GM12878 (cell line): ENCODE measurements at regions not wholly inside any gene's neighbourhood (a gene's known extent, or its start where the extent isn't known, plus 50 kb on each side); places are given as distances from the start of the nearest gene placed in this dataset.

Source experiments
- ATAC-seq: fragments of 200-7000 bp; cut with Tn5 transposase; 3 replicates; pipeline ENCODE4 v1.9.1; 2020; ENCODE audit warnings: mild to moderate bottlenecking, moderate library complexity
- BruUV-seq: library from RNA; stranded (reverse); fragments of 400-500 nt; replicated peaks from 2 replicates; lab custom pipeline; 2021; lab: Mats Ljungman, UMichigan
- CTCF ChIA-PET: fragments of 300-600 bp; sonication (Branson Sonifier 250); formaldehyde crosslinking; extraction: SDS; loops from one replicate; lab custom pipeline; 2021; ENCODE audit warnings: inconsistent platforms; lab: Yijun Ruan, JAX
- POLR2A ChIA-PET: fragments of 350-600 bp; formaldehyde crosslinking; extraction: SDS; loops from one replicate; lab custom pipeline; 2021; ENCODE audit warnings: inconsistent platforms; lab: Charles Lee
- RAD21 ChIA-PET: fragments of 300-600 bp; sonication (Branson Sonifier 250); formaldehyde crosslinking; loops from one replicate; lab custom pipeline; 2023; ENCODE audit warnings: antibody characterized with exemption; ENCODE audit not compliant: unreplicated experiment; lab: Charles Lee
- SMC1A ChIA-PET: fragments of 300-600 bp; sonication (Branson Sonifier 250); formaldehyde crosslinking; loops from one replicate; lab custom pipeline; 2023; ENCODE audit not compliant: unreplicated experiment, uncharacterized antibody; lab: Charles Lee
- DNase-seq: peaks from one replicate; pipeline ENCODE4 v3.0.0-alpha.2; 2011; ENCODE audit warnings: low read depth, low spot score
- FAIRE-seq: peaks from 3 replicates; lab custom pipeline; 2011; peaks lifted over from hg19 to GRCh38; lab: Jason Lieb, UNC
- H2AFZ ChIP-seq: 2 replicates; pipeline ENCODE4 v1.6.0; 2011; ENCODE audit warnings: low read depth, low read length, control low read depth; ENCODE audit not compliant: control insufficient read depth
- H3K27ac ChIP-seq: 2 replicates; pipeline ENCODE4 v1.5.1; 2011; ENCODE audit warnings: control low read depth; ENCODE audit not compliant: control insufficient read depth, insufficient read depth
- H3K27me3 ChIP-seq, 2 experiments: replicated peaks in 1 of 2; 2 replicates each; pipeline versions ENCODE4 v1.6.0 to v1.6.1; 2011; ENCODE audit warnings: low read length in 1 of 2; ENCODE audit not compliant: control insufficient read depth in 2 of 2, insufficient read depth in 2 of 2
- H3K36me3 ChIP-seq, 2 experiments: 2 replicates each; pipeline ENCODE4 v1.5.1; 2011; ENCODE audit warnings: low read length in 1 of 2; ENCODE audit not compliant: control insufficient read depth in 2 of 2, insufficient read depth in 2 of 2
- H3K4me1 ChIP-seq: 2 replicates; pipeline ENCODE4 v1.6.1; 2011; ENCODE audit warnings: mild to moderate bottlenecking, low read length, moderate library complexity, mixed read lengths; ENCODE audit not compliant: control insufficient read depth, insufficient read depth
- H3K4me2 ChIP-seq: 2 replicates; pipeline ENCODE4 v1.6.0; 2011; ENCODE audit warnings: control low read depth; ENCODE audit not compliant: control insufficient read depth, insufficient read depth
- H3K4me3 ChIP-seq: fragments of 200-600 bp; sonication (generic); 2 replicates; pipeline ENCODE4 v1.5.1; 2016
- H3K79me2 ChIP-seq: 2 replicates; pipeline ENCODE4 v1.6.0; 2011; ENCODE audit warnings: low read length; ENCODE audit not compliant: control insufficient read depth, insufficient read depth
- H3K9ac ChIP-seq: 2 replicates; pipeline ENCODE4 v1.8.0; 2011; ENCODE audit warnings: low read length, control low read depth, mixed read lengths; ENCODE audit not compliant: control insufficient read depth, insufficient read depth
- H3K9me3 ChIP-seq: replicated peaks from 3 replicates; pipeline ENCODE4 v1.5.1; 2011; ENCODE audit warnings: mild to moderate bottlenecking, low read length; ENCODE audit not compliant: control insufficient read depth, insufficient read depth
- H4K20me1 ChIP-seq: 2 replicates; pipeline ENCODE4 v1.6.0; 2011; ENCODE audit not compliant: control insufficient read depth, insufficient read depth
- BRCA1 ChIP-seq: IDR thresholded peaks from 2 replicates; pipeline ENCODE4 v1.6.1; 2011; ENCODE audit warnings: low read depth, low read length, improper control_type of control experiment
- CHD4 ChIP-seq: fragments of 200-600 bp; sonication (generic); IDR thresholded peaks from 2 replicates; pipeline ENCODE4 v1.6.1; 2016; ENCODE audit warnings: mild to moderate bottlenecking
- MEF2B ChIP-seq: fragments of 450-650 bp; IDR thresholded peaks from 2 replicates; pipeline ENCODE4 v1.6.1; 2018; ENCODE audit warnings: mild to moderate bottlenecking, moderate library complexity; ENCODE audit not compliant: partially characterized antibody, poor library complexity, severe bottlenecking
- NBN ChIP-seq: fragments of 450-650 bp; IDR thresholded peaks from 2 replicates; pipeline ENCODE4 v1.6.1; 2016
- POU2F2 ChIP-seq: IDR thresholded peaks from 3 replicates; pipeline ENCODE4 v1.6.1; 2011; ENCODE audit warnings: low read depth, mild to moderate bottlenecking, low read length, borderline replicate concordance
- ZNF274 ChIP-seq: IDR thresholded peaks from one replicate; pipeline ENCODE4 v1.8.0; 2011; ENCODE audit not compliant: insufficient read length, insufficient read depth
- WGBS: methylation state at CpG from one replicate; pipeline ENCODE4 v1.1.6; 2016; ENCODE audit warnings: low lambda C conversion rate; ENCODE audit not compliant: insufficient replicate concordance, insufficient coverage; ENCODE audit errors: missing lambda C conversion rate; 5-methylcytosine and 5-hydroxymethylcytosine counted together
- in situ Hi-C: fragments of 300-500 bp; cut with MboI; formaldehyde crosslinking; loops from 9 replicates; pipeline ENCODE4 v1.14.3; 2018; ENCODE audit warnings: mixed read lengths
- intact Hi-C: fragments of 100-400 bp; cut with micrococcal nuclease; formaldehyde crosslinking; loops from one replicate; pipeline ENCODE4 v1.14.2; 2022; ENCODE audit not compliant: unreplicated experiment

- Histone ChIP-seq H3K27ac (no peak overlapping the region), H3K36me3 (no peaks in the 10 kb centered on the region), H3K79me2 (no peaks in the 10 kb centered on the region), H3K4me3 (no peak overlapping the region), H3K4me2 (no peak overlapping the region), H3K4me1 (no peaks in the 10 kb centered on the region), H2AFZ (no peak overlapping the region), H3K9me3 (peaks cover 2% of the 10 kb centered on the region; the same call in 1 of the 3 replicates), H3K9ac (no peak overlapping the region), H3K27me3 (no peaks in the 10 kb centered on the region), H4K20me1 (no peaks in the 10 kb centered on the region)
- ATAC-seq (no peak), FAIRE-seq (no peak), DNase-seq (no peak)
- ChIA-PET SMC1A (no interaction called here), POLR2A (no interaction called here), CTCF (no interaction called here), RAD21 (no interaction called here)
- TF ChIP-seq MEF2B (no peak), ZNF274 (no peak), POU2F2 (no peak), BRCA1 (no peak)
- intact Hi-C loops (no loop called here), in situ Hi-C loops (loop anchor here (10.0 kb wide), 1 partner anchor 64 kb away; no protein-coding TSS in a partner anchor)
- no TSS peak for BruUV-seq
- 47% methylated on average over 7 of the region's 7 CpGs for WGBS
Measured at GRCh38 chr18:78580835-78581339, 398.7 kb upstream of the SALL3 start.

- Histone ChIP-seq H3K36me3 (no peaks in the 10 kb centered on the region), H2AFZ (no peak overlapping the region), H4K20me1 (no peaks in the 10 kb centered on the region), H3K4me1 (no peaks in the 10 kb centered on the region), H3K79me2 (no peaks in the 10 kb centered on the region), H3K9ac (no peak overlapping the region)
- no TSS peak for BruUV-seq
- WGBS, result 74% methylated on average over 23 of the region's 23 CpGs
- ATAC-seq (no peak), DNase-seq (no peak)
- ChIA-PET POLR2A (no interaction called here), CTCF (no interaction called here)
- intact Hi-C loops, result no loop called here
- TF ChIP-seq CHD4, result no peak
- TF ChIP-seq NBN, result no peak
- TF ChIP-seq, all 136 proteins: peak for 0
- Histone ChIP-seq H3K27ac (no peak overlapping the region), H3K4me3 (no peak overlapping the region), H3K4me2 (no peak overlapping the region), H3K9me3 (peaks cover 2% of the 10 kb centered on the region; the same call in 1 of the 3 replicates), H3K27me3 (no peaks in the 10 kb centered on the region)
- RAD21 ChIA-PET, result no interaction called here
- in situ Hi-C loops, result loop anchor here (10.0 kb wide), 1 partner anchor 63 kb away; no protein-coding TSS in a partner anchor
- SMC1A ChIA-PET, result no interaction called here
- no peak for FAIRE-seq
Measured at GRCh38 chr18:78582181-78582709, 397.4 kb upstream of the SALL3 start.
